ENCODE measurements at regions not wholly inside any gene's neighbourhood (a gene's known extent, or its start where the extent isn't known, plus 50 kb on each side); places are given as distances from the start of the nearest gene placed in this dataset.

- intact Hi-C loops (cut with micrococcal nuclease; ENCODE audit: unreplicated experiment): no loop called here
- no TSS peak for BruUV-seq (replicated peaks)
- in situ Hi-C loops (cut with HindIII; ENCODE audit: extremely low pct_ligation_motif_present, low pct_unique_long_range_greater_than_20kb): no loop called here
- Histone ChIP-seq H3K36me3 (replicated peaks in 1 of 2; ENCODE audit: control insufficient read depth in 1 of 2, insufficient read depth in 2 of 2, low read length in 2 of 2) (no peaks in the 10 kb centered on the region), H3K9ac (ENCODE audit: insufficient read depth, low read depth, low read length) (no peak overlapping the region), H3K27me3 (ENCODE audit: control insufficient read depth in 1 of 2, insufficient read depth in 2 of 2, low read length in 2 of 2) (no peaks in the 10 kb centered on the region), H4K20me1 (ENCODE audit: insufficient read depth, low read length) (no peaks in the 10 kb centered on the region), H2AFZ (ENCODE audit: low read length) (no peak overlapping the region), H3K9me3 (ENCODE audit: low read length) (peaks cover 1% of the 10 kb centered on the region; the same call in 1 of the 2 replicates), H3K4me3 (replicated peaks in 1 of 3; ENCODE audit: insufficient read depth in 1 of 3, low read depth in 2 of 3, low read length in 3 of 3) (no peak overlapping the region), H3K79me2 (ENCODE audit: insufficient read depth, low read length) (no peaks in the 10 kb centered on the region), H3K27ac (ENCODE audit: extremely low read length, insufficient read depth, low read length) (no peak overlapping the region), H3K4me2 (ENCODE audit: low read depth, low read length) (no peak overlapping the region), H3K4me1 (ENCODE audit: insufficient read depth, low read length) (no peaks in the 10 kb centered on the region)
- DNase-seq (ENCODE audit: low spot score) (no peak), ATAC-seq (no peak), FAIRE-seq (no peak)
- ChIA-PET CTCF (ENCODE audit: low intra/inter-chr PET ratio, low total read pairs) (no interaction called here), POLR2A (no interaction called here)
- 25% methylated on average over 3 of the region's 3 CpGs for WGBS (ENCODE audit: low lambda C conversion rate)
- TF ChIP-seq PBX3 (CRISPR knock-in tag; IDR thresholded peaks at IDR 0.05; ENCODE audit: borderline replicate concordance) (no peak), TARDBP (CRISPR knock-in tag; IDR thresholded peaks at IDR 0.05) (no peak), MXI1 (IDR thresholded peaks at IDR 0.05; ENCODE audit: borderline replicate concordance, low read depth, low read length) (no peak), SOX5 (CRISPR knock-in tag; IDR thresholded peaks at IDR 0.05; ENCODE audit: borderline replicate concordance) (no peak), BATF2 (CRISPR knock-in tag; IDR thresholded peaks at IDR 0.05) (no peak), ZNF646 (CRISPR knock-in tag; IDR thresholded peaks at IDR 0.05) (no peak), RNF2 (conservative IDR thresholded peaks at IDR 0.05; ENCODE audit: low read depth) (no peak), CTCF (CRISPR knock-in tag; IDR thresholded peaks at IDR 0.05) (no peak), GRHL1 (CRISPR knock-in tag; conservative IDR thresholded peaks at IDR 0.05) (no peak), ZNF124 (CRISPR knock-in tag; IDR thresholded peaks at IDR 0.05) (no peak), NFRKB (IDR thresholded peaks at IDR 0.05) (no peak), ZNF44 (CRISPR knock-in tag; IDR thresholded peaks at IDR 0.05) (no peak)
Measured at GRCh38 chr9:3575821-3576220, 50.0 kb upstream of the RFX3 start.

Data from HepG2 (cell line).